AG08396 (cell line): ENCODE measurements at regions not wholly inside any gene's neighbourhood (a gene's known extent, or its start where the extent isn't known, plus 50 kb on each side); places are given as distances from the start of the nearest gene placed in this dataset.
A peak's percentile ranks its signal among the peaks of the same experiment; 100 is the strongest.

Experiments
- DNase-seq: peaks from one replicate; pipeline ENCODE4 v3.0.0; 2012; ENCODE audit warnings: low spot score, mixed read lengths

DNA sequence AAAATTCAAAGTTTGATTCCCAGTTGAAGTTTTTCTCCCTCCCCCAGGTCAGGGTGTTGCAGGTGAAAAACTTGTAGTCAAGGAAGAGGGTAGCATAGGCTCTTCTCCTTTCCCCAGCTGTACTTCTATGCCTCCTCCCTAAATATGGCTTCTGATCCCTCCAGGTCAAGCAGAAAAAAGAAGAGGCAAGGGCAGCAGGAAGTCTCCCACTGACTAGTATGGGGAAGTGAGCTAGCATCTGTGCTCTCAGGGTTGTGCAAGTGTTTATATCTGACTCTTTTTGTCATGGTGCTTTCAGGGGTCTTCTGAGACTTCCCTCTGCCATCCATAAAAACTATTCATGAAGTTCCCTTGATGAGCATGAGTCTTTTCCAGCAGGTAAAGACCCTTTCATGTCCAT is 76.0 kb downstream of the ATPSCKMT start:
- no peak for DNase-seq

- no peak for DNase-seq
Observed at GRCh38 chr5:10172247-10172646, 77.4 kb downstream of the ATPSCKMT start.

GRCh38 chr5:10169359-10169758 is 80.3 kb downstream of the ATPSCKMT start:
- no peak for DNase-seq

- no peak for DNase-seq
Observed at GRCh38 chr5:10168254-10168653, 81.4 kb downstream of the ATPSCKMT start.

DNA sequence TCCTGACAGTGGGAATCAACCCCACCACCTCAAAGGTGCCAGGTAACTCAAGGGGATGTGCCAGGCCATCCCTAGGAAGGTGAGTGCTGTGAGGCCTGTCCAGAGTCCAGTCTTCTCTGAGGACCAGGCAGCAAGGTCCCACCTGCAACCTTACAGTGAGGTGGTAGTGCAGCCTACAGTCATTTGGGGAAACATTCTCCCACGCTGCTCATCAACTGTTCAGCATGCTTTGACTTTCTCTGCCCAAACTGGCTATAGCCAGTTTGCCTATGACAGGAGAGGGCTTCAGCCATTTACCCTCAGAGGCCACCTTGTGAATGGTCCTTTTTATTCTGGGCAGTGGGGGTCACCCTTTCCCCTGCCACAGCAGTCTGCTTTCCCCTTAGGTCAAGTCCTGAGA is 81.9 kb downstream of the ATPSCKMT start:
- no peak for DNase-seq

DNA sequence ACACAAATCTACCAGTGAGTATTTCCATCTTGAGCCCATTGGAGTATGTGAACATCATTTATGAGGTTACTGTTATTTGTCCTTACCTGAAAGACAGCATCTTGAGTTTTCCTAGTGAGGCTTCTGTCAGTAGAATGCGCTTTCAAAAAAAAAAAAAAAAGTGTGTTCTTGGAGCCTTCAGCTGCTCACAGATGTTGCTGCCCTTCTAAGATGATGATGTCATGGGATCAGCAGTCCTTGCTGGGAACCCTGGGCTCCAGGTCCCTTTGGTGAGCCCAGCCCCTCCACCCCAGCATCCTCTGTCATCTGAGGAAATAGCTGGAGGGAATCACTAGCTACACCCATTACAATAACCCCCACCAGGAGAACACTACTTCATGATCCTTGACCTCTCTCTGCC is 83.3 kb downstream of the ATPSCKMT start:
- no peak for DNase-seq

GRCh38 chr5:10162468-10162867 is 87.2 kb downstream of the ATPSCKMT start:
- no peak for DNase-seq

DNA sequence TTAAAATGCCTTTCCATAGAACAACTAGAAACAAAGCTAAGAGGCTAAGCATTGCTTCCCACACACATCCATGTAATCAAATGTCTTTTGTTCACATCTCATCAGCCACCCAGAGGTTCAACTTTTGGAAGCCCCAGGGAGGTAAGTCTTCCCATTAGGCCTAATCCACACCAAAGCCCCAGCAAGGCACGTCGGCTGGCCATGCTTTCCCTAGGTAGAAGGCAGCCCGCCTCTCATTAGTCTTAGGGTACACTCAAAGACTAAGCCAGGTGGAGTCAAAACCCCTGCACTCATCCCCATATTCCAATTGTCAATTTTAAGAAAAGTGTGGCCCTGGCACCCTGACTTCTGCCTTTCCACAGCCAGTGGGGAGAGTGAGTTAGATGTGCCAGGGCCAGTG is 87.9 kb downstream of the ATPSCKMT start:
- no peak for DNase-seq

DNA sequence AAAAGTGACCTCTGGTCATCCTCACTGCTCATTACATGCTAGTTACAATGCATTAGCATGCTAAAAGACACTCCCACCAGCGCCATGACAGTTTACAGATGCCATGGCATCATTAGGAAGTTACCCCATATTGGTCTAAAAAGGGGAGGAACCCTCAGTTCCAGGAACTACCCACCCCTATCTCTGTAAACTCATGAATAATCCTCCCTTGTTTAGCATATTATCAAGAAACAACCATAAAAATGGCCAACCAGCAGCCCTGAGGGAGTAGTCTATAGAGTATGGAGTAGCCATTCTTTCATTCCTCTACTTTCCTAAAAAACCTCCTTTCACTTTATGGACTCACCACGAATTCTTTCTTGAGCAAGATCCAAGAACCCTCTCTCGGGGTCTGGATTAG is 89.4 kb downstream of the ATPSCKMT start:
- DNase-seq = no peak

GRCh38 chr5:10158886-10159285 is 90.8 kb downstream of the ATPSCKMT start:
- no peak for DNase-seq

DNA sequence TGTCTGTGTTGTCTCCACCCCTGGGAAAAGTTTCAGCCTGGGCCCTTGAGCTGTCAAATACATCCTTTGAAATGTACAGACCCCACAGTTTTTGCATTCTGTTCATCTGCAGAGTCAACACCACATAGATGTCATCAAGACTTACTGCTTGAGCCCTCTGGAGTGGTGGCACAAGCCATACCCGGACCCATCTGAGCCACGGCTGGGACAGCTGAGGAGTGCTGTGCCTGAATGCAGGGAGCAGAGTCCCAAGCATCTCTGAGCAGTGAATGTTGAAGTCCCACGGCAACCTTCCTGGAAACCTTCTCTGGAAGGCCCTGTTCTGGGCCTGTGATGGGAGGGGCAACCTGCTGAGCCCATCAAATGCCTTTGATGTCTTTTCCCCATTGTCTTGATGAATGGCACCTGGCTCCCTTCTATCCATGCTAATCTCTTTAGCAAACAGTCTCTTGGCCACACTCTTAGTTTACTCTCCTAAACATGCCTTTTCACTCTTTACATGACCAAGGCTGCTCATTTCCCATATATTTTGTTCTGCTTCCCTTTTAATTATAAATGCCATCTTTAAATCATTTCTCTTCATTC is 92.5 kb downstream of the ATPSCKMT start:
- no peak for DNase-seq

DNA sequence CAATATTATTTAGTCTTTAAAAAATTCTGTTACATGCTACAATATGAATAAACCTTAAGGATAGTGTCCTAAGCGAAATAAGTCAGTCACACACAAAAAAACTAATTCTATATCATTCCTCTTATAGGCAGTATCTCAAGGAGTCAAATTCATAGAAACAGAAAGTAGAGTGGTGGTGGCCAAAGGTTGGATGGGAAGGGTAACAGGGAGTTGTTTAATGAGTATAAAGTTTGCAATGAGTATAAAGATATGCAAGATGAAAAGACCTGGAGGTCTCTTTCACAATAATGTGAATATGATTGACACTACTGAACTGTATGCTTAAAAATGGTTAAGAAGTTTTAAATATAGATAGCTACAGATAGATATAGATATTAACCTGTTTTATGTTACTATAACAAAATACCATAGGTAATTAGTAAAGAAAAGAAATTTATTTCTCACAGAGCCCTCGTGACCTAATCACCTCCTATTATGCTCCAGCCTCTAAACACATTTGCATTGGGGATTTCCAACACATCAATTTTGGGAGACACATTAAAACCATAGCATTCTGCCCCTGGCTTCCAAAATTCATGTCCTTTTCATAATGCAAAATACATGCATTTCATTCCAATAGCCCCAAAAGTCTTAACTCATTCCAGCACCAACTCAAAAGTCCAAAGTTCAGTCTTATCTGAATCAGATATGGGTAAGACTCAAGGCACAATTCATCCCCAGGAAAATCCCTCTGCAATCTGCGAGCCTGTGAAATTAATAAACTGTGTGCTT is 93.6 kb downstream of the ATPSCKMT start:
- DNase-seq = no peak

- DNase-seq = no peak
Observed at GRCh38 chr5:10153808-10154537, 95.7 kb downstream of the ATPSCKMT start.

- DNase-seq = no peak
Observed at GRCh38 chr5:10153394-10153793, 96.3 kb downstream of the ATPSCKMT start.

GRCh38 chr5:10151656-10152055 is 98.0 kb downstream of the ATPSCKMT start:
- DNase-seq = no peak

GRCh38 chr5:10149911-10150310 is 99.8 kb downstream of the ATPSCKMT start:
- no peak for DNase-seq

DNA sequence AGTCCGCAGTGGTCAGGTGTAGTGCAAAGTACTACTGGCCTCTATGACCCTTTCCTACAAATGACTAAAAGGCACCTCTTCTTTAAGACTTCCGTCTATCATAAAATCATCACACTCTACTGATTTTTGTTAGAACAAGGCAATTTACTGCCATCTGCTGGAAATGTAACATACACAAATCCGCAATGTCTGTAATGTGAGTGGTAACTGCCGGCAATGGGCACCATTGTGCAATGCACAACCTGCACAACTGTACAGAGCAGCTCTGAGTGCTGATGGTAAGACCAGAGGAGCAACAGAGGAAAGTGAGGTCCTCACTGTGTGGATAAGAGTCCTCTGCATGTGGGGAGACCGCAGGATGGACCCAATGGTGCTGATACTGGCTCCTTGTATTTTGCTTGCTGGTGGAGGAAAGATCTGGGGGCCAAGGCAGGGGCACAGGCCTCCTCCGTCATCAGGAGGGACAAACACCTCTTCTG is 103.7 kb downstream of the ATPSCKMT start:
- DNase-seq = peak; percentile 40

- DNase-seq = no peak
Observed at GRCh38 chr5:10144040-10144439, 105.6 kb downstream of the ATPSCKMT start.

GRCh38 chr5:10140195-10140973 is 109.3 kb downstream of the ATPSCKMT start:
- DNase-seq = peak; percentile 22

GRCh38 chr5:10138395-10139057 is 111.2 kb downstream of the ATPSCKMT start:
- DNase-seq = peak; percentile 40

DNA sequence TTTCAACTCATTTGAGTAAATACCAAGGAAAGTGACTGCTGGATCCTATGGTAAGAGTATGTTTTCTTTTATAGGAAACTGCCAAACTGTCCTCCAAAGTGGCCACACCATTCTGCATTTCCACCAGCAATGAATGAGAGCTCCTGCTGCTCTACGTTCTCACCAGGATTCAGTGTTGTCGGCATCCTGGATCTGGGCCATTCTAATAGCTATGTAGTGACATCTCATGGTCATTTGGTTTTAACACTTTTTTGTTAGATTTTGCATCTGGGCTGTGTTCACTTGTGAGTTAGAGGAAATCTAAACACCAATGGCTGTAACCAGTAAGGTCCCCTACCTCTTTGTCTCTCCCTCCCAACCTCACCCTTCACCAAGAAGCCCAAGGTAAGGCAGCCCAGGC is 115.9 kb downstream of the ATPSCKMT start:
- no peak for DNase-seq

DNA sequence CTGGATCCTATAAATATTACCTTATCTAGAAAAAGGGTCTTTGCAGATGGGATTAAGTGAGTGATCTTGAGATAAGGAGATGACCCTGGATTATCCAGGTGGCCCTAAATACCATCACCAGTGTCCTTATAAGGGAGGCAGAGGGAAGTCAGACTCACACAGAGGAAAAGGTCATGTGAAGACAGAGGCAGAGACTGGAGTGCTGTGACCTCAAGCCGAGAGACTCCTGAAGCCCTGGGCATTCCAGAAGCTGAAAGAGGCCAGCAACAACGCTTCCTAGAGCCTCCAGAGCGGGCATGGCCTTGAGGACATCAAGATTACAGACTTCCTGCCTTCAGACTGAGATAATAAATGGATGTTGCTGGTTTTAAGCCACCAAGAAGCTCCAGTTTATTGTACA is 118.8 kb downstream of the ATPSCKMT start:
- DNase-seq = no peak
